Esophagus mucosa (tissue), 1 donor: ENCODE measurements at regions not wholly inside any gene's neighbourhood (a gene's known extent, or its start where the extent isn't known, plus 50 kb on each side); places are given as distances from the start of the nearest gene placed in this dataset.
"Not testable (repeated sequence)": the region's sequence is repeated elsewhere in the genome, so short reads cannot be mapped to it uniquely, and the experiment has no call there.

Experiments used
- ATAC-seq: fragments of 200-7000 bp; cut with Tn5 transposase; one replicate; pipeline ENCODE4 v1.9.1; 2020
- donor health status: DM: yes; HTN: yes; CAD: no.

- ATAC-seq = not testable (repeated sequence)
Measured at GRCh38 chr11:71723991-71724390, 109.0 kb upstream of the DEFB108B start.

- not testable (repeated sequence) for ATAC-seq
Measured at GRCh38 chr11:71730748-71731147, 102.3 kb upstream of the DEFB108B start.

- not testable (repeated sequence) for ATAC-seq
Measured at GRCh38 chr11:71734368-71734767, 98.6 kb upstream of the DEFB108B start.

GRCh38 chr11:71738317-71738716 is 94.7 kb upstream of the DEFB108B start:
- not testable (repeated sequence) for ATAC-seq

- not testable (repeated sequence) for ATAC-seq
Measured at GRCh38 chr11:71743385-71743784, 89.6 kb upstream of the DEFB108B start.

GRCh38 chr11:71745656-71746055 is 87.3 kb upstream of the DEFB108B start:
- ATAC-seq = not testable (repeated sequence)

- not testable (repeated sequence) for ATAC-seq
Measured at GRCh38 chr11:71746263-71746662, 86.7 kb upstream of the DEFB108B start.

- ATAC-seq = not testable (repeated sequence)
Measured at GRCh38 chr11:71748965-71749620, 83.9 kb upstream of the DEFB108B start.

- not testable (repeated sequence) for ATAC-seq
Measured at GRCh38 chr11:71750908-71751307, 82.1 kb upstream of the DEFB108B start.

GRCh38 chr11:71764695-71765491 is 68.1 kb upstream of the DEFB108B start:
- not testable (repeated sequence) for ATAC-seq

GRCh38 chr11:71767016-71767415 is 66.0 kb upstream of the DEFB108B start:
- ATAC-seq = not testable (repeated sequence)

- not testable (repeated sequence) for ATAC-seq
Measured at GRCh38 chr11:71772193-71772592, 60.8 kb upstream of the DEFB108B start.

- peak; percentile 28 for ATAC-seq
Measured at GRCh38 chr11:71774603-71775222, 58.3 kb upstream of the DEFB108B start.

GRCh38 chr11:71780116-71780515 is 52.9 kb upstream of the DEFB108B start:
- ATAC-seq = not testable (repeated sequence)

- ATAC-seq = peak; percentile 64
Measured at GRCh38 chr11:71780771-71781170, 52.2 kb upstream of the DEFB108B start.

- not testable (repeated sequence) for ATAC-seq
Measured at GRCh38 chr11:71781491-71781890, 51.5 kb upstream of the DEFB108B start.

- not testable (repeated sequence) for ATAC-seq
Measured at GRCh38 chr11:71782229-71782861, 50.7 kb upstream of the DEFB108B start.

- not testable (repeated sequence) for ATAC-seq
Measured at GRCh38 chr11:71783191-71783590, 49.8 kb upstream of the DEFB108B start.
